ENCODE measurements at regions not wholly inside any gene's neighbourhood (a gene's known extent, or its start where the extent isn't known, plus 50 kb on each side); places are given as distances from the start of the nearest gene placed in this dataset.

- TF ChIP-seq, protein P1, sequence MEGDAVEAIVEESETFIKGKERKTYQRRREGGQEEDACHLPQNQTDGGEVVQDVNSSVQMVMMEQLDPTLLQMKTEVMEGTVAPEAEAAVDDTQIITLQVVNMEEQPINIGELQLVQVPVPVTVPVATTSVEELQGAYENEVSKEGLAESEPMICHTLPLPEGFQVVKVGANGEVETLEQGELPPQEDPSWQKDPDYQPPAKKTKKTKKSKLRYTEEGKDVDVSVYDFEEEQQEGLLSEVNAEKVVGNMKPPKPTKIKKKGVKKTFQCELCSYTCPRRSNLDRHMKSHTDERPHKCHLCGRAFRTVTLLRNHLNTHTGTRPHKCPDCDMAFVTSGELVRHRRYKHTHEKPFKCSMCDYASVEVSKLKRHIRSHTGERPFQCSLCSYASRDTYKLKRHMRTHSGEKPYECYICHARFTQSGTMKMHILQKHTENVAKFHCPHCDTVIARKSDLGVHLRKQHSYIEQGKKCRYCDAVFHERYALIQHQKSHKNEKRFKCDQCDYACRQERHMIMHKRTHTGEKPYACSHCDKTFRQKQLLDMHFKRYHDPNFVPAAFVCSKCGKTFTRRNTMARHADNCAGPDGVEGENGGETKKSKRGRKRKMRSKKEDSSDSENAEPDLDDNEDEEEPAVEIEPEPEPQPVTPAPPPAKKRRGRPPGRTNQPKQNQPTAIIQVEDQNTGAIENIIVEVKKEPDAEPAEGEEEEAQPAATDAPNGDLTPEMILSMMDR (IDR thresholded peaks at IDR 0.05; ENCODE audit: unreplicated experiment in 3 of 3): no peak
- Mint-ChIP-seq H3K27me3 (ENCODE audit: low read depth) (no peaks in the 10 kb centered on the region), H3K4me3 (no peak overlapping the region), H3K4me1 (peaks cover 5% of the 10 kb centered on the region), H3K9me3 (peaks cover 8% of the 10 kb centered on the region), H3K27ac (no peak overlapping the region), H3K36me3 (ENCODE audit: low read depth) (no peaks in the 10 kb centered on the region)
Observed at GRCh38 chr3:103937094-103937493, 1429.6 kb upstream of the ALCAM start.

DNA sequence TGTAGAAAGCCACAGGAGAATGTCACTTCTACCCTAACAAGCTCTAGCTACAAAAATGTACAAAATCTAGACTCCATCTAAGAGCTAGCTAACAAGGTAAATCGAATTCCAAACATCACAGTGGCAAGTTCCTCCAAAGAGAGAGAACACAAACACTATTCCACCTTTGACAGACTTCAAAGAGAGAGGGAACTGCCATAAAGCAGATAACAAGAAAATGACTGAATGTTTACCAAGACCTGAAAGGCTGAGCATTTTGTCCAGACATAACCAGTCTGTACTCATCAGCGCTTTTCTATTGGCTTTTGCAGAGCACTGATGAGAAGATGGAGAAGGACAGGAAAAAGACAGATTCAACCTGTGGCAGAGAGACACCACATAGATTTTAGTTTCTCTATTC is 1419.6 kb upstream of the ALCAM start:
- H3K36me3 Mint-ChIP-seq (ENCODE audit: low read depth): no peaks in the 10 kb centered on the region
- H3K27ac Mint-ChIP-seq: no peak overlapping the region
- H3K9me3 Mint-ChIP-seq: no peaks in the 10 kb centered on the region
- TF ChIP-seq, protein P1 (IDR thresholded peaks at IDR 0.05; ENCODE audit: unreplicated experiment in 3 of 3): no peak
- H3K27me3 Mint-ChIP-seq (ENCODE audit: low read depth): no peaks in the 10 kb centered on the region
- no peaks in the 10 kb centered on the region for H3K4me1 Mint-ChIP-seq
- H3K4me3 Mint-ChIP-seq: no peak overlapping the region

GRCh38 chr3:103949693-103950092 is 1417.0 kb upstream of the ALCAM start:
- Mint-ChIP-seq H3K27ac (no peak overlapping the region), H3K36me3 (ENCODE audit: low read depth) (no peaks in the 10 kb centered on the region), H3K4me1 (no peaks in the 10 kb centered on the region), H3K27me3 (ENCODE audit: low read depth) (no peaks in the 10 kb centered on the region), H3K4me3 (no peak overlapping the region), H3K9me3 (no peaks in the 10 kb centered on the region)
- TF ChIP-seq, protein P1 (IDR thresholded peaks at IDR 0.05; ENCODE audit: unreplicated experiment in 3 of 3): no peak

DNA sequence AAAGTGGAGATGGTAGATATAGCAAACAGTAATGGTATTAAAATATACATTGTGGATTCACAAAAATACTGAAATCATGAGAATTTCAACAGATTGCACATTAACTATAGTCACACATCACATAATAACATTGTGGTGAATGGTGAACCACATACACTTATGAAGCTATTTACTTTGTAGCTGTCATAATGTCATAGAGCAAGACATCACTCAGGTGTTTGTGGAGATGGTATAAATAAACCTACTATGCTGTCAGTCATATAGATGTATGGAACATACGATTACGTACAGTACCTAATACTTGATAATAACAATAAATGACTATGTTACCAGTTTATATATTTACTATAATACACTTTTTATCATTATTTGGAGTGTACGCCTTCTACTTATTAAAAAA is 1416.0 kb upstream of the ALCAM start:
- H3K27me3 Mint-ChIP-seq (ENCODE audit: low read depth): no peaks in the 10 kb centered on the region

GRCh38 chr3:103953796-103954195 is 1412.9 kb upstream of the ALCAM start:
- Mint-ChIP-seq H3K4me3 (no peak overlapping the region), H3K27ac (no peak overlapping the region), H3K9me3 (no peaks in the 10 kb centered on the region), H3K27me3 (ENCODE audit: low read depth) (no peaks in the 10 kb centered on the region), H3K4me1 (no peaks in the 10 kb centered on the region), H3K36me3 (ENCODE audit: low read depth) (no peaks in the 10 kb centered on the region)
- TF ChIP-seq, protein P1 (IDR thresholded peaks at IDR 0.05; ENCODE audit: unreplicated experiment in 3 of 3): no peak

More for the DNA sequence above, 1416.0 kb upstream of the ALCAM start:
- no peaks in the 10 kb centered on the region for H3K4me1 Mint-ChIP-seq
- no peak overlapping the region for H3K27ac Mint-ChIP-seq
- no peaks in the 10 kb centered on the region for H3K36me3 Mint-ChIP-seq (ENCODE audit: low read depth)
- TF ChIP-seq, protein P1 (IDR thresholded peaks at IDR 0.05; ENCODE audit: unreplicated experiment in 3 of 3): no peak
- H3K9me3 Mint-ChIP-seq: no peaks in the 10 kb centered on the region
- H3K4me3 Mint-ChIP-seq: no peak overlapping the region

DNA sequence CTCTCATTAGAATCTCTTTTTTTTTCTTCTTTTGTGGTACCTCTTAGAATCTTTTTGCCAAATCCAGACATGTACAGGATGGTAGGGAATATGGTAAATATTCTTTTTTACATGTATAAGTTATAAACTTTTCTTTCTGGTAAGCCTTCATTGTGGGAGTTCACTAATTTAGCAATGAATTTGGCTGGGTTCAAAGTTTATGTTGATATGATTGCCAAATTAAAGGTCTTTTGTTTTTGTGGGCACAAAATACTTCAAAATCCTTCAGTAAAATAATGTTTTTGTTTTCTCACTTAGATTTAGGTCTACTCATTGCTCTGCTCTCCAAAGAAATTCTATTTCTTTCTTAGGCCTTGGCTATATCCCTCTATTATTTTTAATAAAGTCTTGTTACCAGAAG is 1405.9 kb upstream of the ALCAM start:
- no peak overlapping the region for H3K4me3 Mint-ChIP-seq
- no peaks in the 10 kb centered on the region for H3K27me3 Mint-ChIP-seq (ENCODE audit: low read depth)
- H3K4me1 Mint-ChIP-seq: no peaks in the 10 kb centered on the region
- H3K9me3 Mint-ChIP-seq: no peaks in the 10 kb centered on the region
- no peak overlapping the region for H3K27ac Mint-ChIP-seq
- TF ChIP-seq, protein P1 (IDR thresholded peaks at IDR 0.05; ENCODE audit: unreplicated experiment in 3 of 3): no peak
- no peaks in the 10 kb centered on the region for H3K36me3 Mint-ChIP-seq (ENCODE audit: low read depth)
